Glutamatergic neuron (in vitro differentiated cells): ENCODE measurements at regions not wholly inside any gene's neighbourhood (a gene's known extent, or its start where the extent isn't known, plus 50 kb on each side); places are given as distances from the start of the nearest gene placed in this dataset.

Source experiments
- DNase-seq: peaks from one replicate; pipeline ENCODE4 v3.0.0; 2022
- H3K27ac Mint-ChIP-seq: one replicate; pipeline ENCODE4 v1.8.0; 2020; ENCODE audit warnings: mild to moderate bottlenecking, mixed read lengths, inconsistent platforms; ENCODE audit not compliant: unreplicated experiment
- H3K27me3 Mint-ChIP-seq: one replicate; pipeline ENCODE4 v1.8.0; 2020; ENCODE audit warnings: mild to moderate bottlenecking, moderate library complexity, mixed read lengths, inconsistent platforms; ENCODE audit not compliant: unreplicated experiment
- H3K36me3 Mint-ChIP-seq: one replicate; pipeline ENCODE4 v1.8.0; 2020; ENCODE audit warnings: mild to moderate bottlenecking, mixed read lengths, inconsistent platforms; ENCODE audit not compliant: unreplicated experiment
- H3K4me1 Mint-ChIP-seq: one replicate; pipeline ENCODE4 v1.8.0; 2020; ENCODE audit warnings: mild to moderate bottlenecking, low read depth, mixed read lengths, inconsistent platforms; ENCODE audit not compliant: unreplicated experiment
- H3K4me3 Mint-ChIP-seq: one replicate; pipeline ENCODE4 v1.8.0; 2020; ENCODE audit warnings: mild to moderate bottlenecking, mixed read lengths, inconsistent platforms; ENCODE audit not compliant: unreplicated experiment
- H3K9me3 Mint-ChIP-seq: one replicate; pipeline ENCODE4 v1.8.0; 2020; ENCODE audit warnings: mild to moderate bottlenecking, moderate library complexity, mixed read lengths, inconsistent platforms; ENCODE audit not compliant: unreplicated experiment
- TF ChIP-seq, protein P1 (sequence below): fragments of 200-600 bp; sonication (generic); IDR thresholded peaks from one replicate; pipeline ENCODE4 v1.5.0; 2021; ENCODE audit not compliant: partially characterized antibody, unreplicated experiment

DNA sequence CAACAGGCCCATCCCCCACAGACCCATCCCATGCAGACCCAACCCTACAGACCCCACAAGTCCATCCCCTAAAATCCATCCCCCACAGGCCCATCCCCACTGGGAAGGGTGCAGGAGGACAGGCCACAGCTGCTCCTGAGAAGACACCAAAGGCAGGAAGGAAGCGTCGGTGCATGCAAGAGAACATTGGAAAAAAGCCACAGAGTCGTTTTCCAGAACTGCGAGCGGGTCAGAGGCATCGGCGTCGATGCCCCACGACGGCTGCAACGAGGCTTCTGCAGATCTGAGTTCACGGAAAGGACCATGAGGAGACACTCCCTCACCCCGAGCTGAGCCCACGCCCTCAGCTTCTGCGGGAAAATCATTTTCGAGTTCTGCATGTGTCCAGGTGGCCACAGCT lies 59.6 kb upstream of the GALNT9 start:
- H3K4me3 Mint-ChIP-seq: no peak overlapping the region
- H3K9me3 Mint-ChIP-seq: peaks cover 11% of the 10 kb centered on the region
- peak overlapping the region; percentile 44 for H3K27ac Mint-ChIP-seq
- H3K36me3 Mint-ChIP-seq: peaks cover 6% of the 10 kb centered on the region
- H3K4me1 Mint-ChIP-seq: peaks cover 3% of the 10 kb centered on the region
- peaks cover 16% of the 10 kb centered on the region for H3K27me3 Mint-ChIP-seq
- TF ChIP-seq, protein P1, sequence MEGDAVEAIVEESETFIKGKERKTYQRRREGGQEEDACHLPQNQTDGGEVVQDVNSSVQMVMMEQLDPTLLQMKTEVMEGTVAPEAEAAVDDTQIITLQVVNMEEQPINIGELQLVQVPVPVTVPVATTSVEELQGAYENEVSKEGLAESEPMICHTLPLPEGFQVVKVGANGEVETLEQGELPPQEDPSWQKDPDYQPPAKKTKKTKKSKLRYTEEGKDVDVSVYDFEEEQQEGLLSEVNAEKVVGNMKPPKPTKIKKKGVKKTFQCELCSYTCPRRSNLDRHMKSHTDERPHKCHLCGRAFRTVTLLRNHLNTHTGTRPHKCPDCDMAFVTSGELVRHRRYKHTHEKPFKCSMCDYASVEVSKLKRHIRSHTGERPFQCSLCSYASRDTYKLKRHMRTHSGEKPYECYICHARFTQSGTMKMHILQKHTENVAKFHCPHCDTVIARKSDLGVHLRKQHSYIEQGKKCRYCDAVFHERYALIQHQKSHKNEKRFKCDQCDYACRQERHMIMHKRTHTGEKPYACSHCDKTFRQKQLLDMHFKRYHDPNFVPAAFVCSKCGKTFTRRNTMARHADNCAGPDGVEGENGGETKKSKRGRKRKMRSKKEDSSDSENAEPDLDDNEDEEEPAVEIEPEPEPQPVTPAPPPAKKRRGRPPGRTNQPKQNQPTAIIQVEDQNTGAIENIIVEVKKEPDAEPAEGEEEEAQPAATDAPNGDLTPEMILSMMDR: no peak
- no peak for DNase-seq

DNA sequence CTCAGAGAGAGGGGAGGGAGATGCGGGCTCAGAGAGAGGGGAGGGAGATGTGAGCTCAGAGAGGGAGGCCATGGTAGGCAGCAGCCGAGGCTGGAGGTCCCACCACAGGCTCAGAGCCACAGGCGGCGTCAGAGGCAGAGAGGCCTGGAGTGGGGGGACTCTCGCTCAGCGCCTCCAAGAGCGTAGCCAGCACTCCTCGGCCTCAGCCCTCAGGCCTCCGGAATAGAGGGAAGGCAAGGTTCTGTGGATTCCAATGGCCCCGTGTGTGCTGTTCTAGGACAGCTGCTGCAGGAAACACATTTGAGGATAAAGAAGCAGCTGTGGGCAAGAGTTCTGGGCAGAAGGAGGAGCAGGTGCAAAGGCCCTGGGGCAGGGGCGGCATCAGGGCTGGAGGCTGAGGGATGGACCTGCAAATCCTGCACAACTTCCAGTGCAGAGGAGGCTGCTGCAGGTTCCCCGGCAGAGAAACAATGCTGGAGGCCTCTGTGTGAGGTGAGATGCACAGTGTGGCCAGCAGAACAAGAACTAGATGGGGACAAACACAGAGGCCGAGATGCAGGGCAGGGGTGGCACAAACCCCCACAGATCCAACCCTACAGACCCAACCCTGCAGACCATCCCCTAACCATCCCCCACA lies 59.1 kb upstream of the GALNT9 start:
- Mint-ChIP-seq H3K9me3 (peaks cover 11% of the 10 kb centered on the region), H3K27ac (peak overlapping the region; percentile 44), H3K4me3 (no peak overlapping the region), H3K27me3 (peaks cover 16% of the 10 kb centered on the region), H3K4me1 (peaks cover 3% of the 10 kb centered on the region), H3K36me3 (peaks cover 6% of the 10 kb centered on the region)
- TF ChIP-seq, protein P1: no peak
- DNase-seq: peak; percentile 21

DNA sequence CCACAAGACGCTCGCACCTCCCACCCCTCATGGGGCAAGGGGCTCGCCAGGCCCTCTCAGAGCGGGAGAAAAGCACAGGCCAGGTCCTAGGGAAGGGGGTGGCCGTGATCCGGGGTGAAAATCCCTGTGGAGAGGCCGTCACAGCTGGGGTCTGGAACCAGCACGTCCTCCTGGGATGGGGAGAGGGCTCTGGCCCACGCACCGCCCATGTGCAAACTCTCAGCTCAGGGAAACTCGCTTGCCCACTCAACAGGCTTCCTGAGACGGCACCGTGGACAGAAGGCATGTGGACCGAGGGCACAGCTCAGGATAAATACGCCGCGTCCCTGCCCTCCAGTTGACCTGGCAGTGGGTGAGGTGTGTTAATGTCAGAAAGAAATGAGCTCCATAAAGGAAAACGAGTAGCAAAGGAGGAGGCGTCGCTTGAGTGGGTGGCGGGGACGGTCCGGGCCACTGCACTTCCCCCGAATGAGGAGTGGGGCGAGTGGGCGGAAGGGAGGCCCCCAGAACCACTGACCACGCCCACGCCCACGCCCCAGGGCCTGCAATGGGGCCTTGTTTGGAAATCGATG lies 57.6 kb upstream of the GALNT9 start:
- H3K27me3 Mint-ChIP-seq: peaks cover 16% of the 10 kb centered on the region
- peaks cover 6% of the 10 kb centered on the region for H3K9me3 Mint-ChIP-seq
- peaks cover 3% of the 10 kb centered on the region for H3K4me1 Mint-ChIP-seq
- H3K27ac Mint-ChIP-seq: no peak overlapping the region
- H3K4me3 Mint-ChIP-seq: no peak overlapping the region
- H3K36me3 Mint-ChIP-seq: peaks cover 6% of the 10 kb centered on the region
- DNase-seq: peak; percentile 16
- TF ChIP-seq, protein P1: no peak

DNA sequence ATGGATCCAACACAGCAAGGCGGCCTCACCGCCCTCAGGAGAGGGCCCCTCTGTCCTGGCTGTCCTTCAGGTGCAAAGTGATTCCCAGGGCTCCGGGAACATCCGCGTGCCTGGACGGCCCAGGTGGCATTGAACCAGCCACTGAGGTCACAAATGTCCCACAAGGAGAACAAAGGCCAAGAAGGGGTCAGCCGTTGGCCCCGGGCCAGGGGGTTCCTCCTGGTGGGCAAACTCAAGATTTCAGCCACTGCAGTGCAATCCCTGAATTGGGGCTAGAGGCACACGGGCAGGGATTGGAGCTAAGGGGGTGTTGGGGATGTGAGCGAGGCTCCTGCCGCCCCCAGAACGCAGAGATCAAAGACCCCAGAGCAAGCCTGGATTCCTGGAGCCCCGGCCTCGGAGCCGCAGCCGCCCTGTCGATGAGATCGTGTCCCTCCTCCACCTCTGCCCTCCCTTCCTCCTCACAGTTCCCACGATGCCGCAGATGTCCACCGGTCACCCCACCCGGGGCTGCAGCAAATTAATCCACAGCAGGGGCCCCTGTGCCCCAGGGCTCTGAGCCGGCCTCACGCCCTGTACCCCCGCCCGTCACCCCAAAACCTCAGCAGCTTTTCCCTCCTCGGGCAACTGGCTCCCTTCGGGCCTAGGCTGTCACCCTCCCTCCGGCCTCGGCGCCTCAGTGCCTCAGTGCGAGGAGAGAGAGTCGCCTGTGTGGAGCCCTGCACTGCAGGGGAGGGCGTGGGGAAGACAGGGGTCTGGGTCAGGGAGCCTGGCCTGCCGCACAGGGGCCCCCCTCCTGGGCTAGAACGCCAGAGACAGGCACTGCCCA lies 56.7 kb upstream of the GALNT9 start:
- Mint-ChIP-seq H3K27me3 (peaks cover 13% of the 10 kb centered on the region), H3K4me1 (peaks cover 3% of the 10 kb centered on the region), H3K27ac (no peak overlapping the region), H3K9me3 (peaks cover 3% of the 10 kb centered on the region), H3K4me3 (no peak overlapping the region), H3K36me3 (peaks cover 3% of the 10 kb centered on the region)
- TF ChIP-seq, protein P1: no peak
- peak; percentile 20 for DNase-seq
